Posterior vena cava (tissue), 2 donors: ENCODE measurements at regions not wholly inside any gene's neighbourhood (a gene's known extent, or its start where the extent isn't known, plus 50 kb on each side); places are given as distances from the start of the nearest gene placed in this dataset.
"Not testable (repeated sequence)": the region's sequence is repeated elsewhere in the genome, so short reads cannot be mapped to it uniquely, and the experiment has no call there.

Experiments
- DNase-seq: peaks from one replicate; pipeline ENCODE4 v3.0.0-alpha.2; 2020; ENCODE audit warnings: low spot score
- intact Hi-C, 2 donors: fragments of 100-400 bp; cut with DNase I; formaldehyde crosslinking; loops; one replicate each; pipeline versions ENCODE4 v1.14.1 to v1.14.2; 2022 to 2023
- donor health status: DM: yes; HTN: yes; CAD: no.
- donor health status: DM: yes; HTN: yes; CAD: no.

GRCh38 chr6:121730616-121731015 is 295.2 kb downstream of the GJA1 start:
- DNase-seq = no peak
- intact Hi-C loops = no loop called here

GRCh38 chr6:121731381-121731780 is 295.9 kb downstream of the GJA1 start:
- intact Hi-C loops = no loop called here
- DNase-seq = no peak

GRCh38 chr6:121732641-121733040 is 297.2 kb downstream of the GJA1 start:
- intact Hi-C loops = no loop called here
- DNase-seq = no peak

- intact Hi-C loops = no loop called here
Measured at GRCh38 chr6:121733234-121733633, 297.8 kb downstream of the GJA1 start.

GRCh38 chr6:121740188-121740587 is 304.7 kb downstream of the GJA1 start:
- DNase-seq, intact Hi-C loops: not testable (repeated sequence)

More at GRCh38 chr6:121733234-121733633, 297.8 kb downstream of the GJA1 start:
- DNase-seq = no peak

GRCh38 chr6:121743691-121744090 is 308.2 kb downstream of the GJA1 start:
- intact Hi-C loops = no loop called here
- DNase-seq = no peak

GRCh38 chr6:121748376-121748775 is 312.9 kb downstream of the GJA1 start:
- DNase-seq = no peak
- intact Hi-C loops = no loop called here

- DNase-seq = no peak
- intact Hi-C loops = no loop called here
Measured at GRCh38 chr6:121748850-121749249, 313.4 kb downstream of the GJA1 start.

GRCh38 chr6:121755485-121755884 is 320.0 kb downstream of the GJA1 start:
- intact Hi-C loops = no loop called here
- no peak for DNase-seq

- DNase-seq = no peak
- intact Hi-C loops = no loop called here
Measured at GRCh38 chr6:121756666-121757065, 321.2 kb downstream of the GJA1 start.

GRCh38 chr6:121759370-121759769 is 323.9 kb downstream of the GJA1 start:
- intact Hi-C loops = no loop called here
- DNase-seq = no peak

GRCh38 chr6:121760191-121760590 is 324.7 kb downstream of the GJA1 start:
- intact Hi-C loops = loop anchor here in 1 of 2 donors (10.0 kb wide), 1 partner anchor 325 kb away; the partner anchor contains the start of gene GJA1
- DNase-seq = no peak

- intact Hi-C loops = loop anchor here in 1 of 2 donors (10.0 kb wide), 1 partner anchor 326 kb away; the partner anchor contains the start of gene GJA1
- DNase-seq = no peak
Measured at GRCh38 chr6:121760745-121761144, 325.3 kb downstream of the GJA1 start.

- intact Hi-C loops = loop anchor here in 1 of 2 donors (10.0 kb wide), 1 partner anchor 330 kb away; the partner anchor contains the start of gene GJA1
- no peak for DNase-seq
Measured at GRCh38 chr6:121764493-121764892, 329.0 kb downstream of the GJA1 start.

GRCh38 chr6:121765060-121765459 is 329.6 kb downstream of the GJA1 start:
- DNase-seq = no peak
- intact Hi-C loops = loop anchor here in 1 of 2 donors (10.0 kb wide), 1 partner anchor 330 kb away; the partner anchor contains the start of gene GJA1

- DNase-seq = no peak
- intact Hi-C loops = loop anchor here in 1 of 2 donors (10.0 kb wide), 1 partner anchor 332 kb away; the partner anchor contains the start of gene GJA1
Measured at GRCh38 chr6:121767211-121767610, 331.8 kb downstream of the GJA1 start.

- intact Hi-C loops = no loop called here
Measured at GRCh38 chr6:121770943-121771342, 335.5 kb downstream of the GJA1 start.

GRCh38 chr6:121771937-121772720 is 336.7 kb downstream of the GJA1 start:
- intact Hi-C loops = no loop called here
- DNase-seq = no peak

More at GRCh38 chr6:121770943-121771342, 335.5 kb downstream of the GJA1 start:
- DNase-seq = no peak

- DNase-seq = no peak
- intact Hi-C loops = no loop called here
Measured at GRCh38 chr6:121776054-121776453, 340.6 kb downstream of the GJA1 start.

- intact Hi-C loops = no loop called here
- DNase-seq = peak; percentile 93
Measured at GRCh38 chr6:121780325-121781321, 345.2 kb downstream of the GJA1 start.
